B cell (primary cell): ENCODE measurements at regions not wholly inside any gene's neighbourhood (a gene's known extent, or its start where the extent isn't known, plus 50 kb on each side); places are given as distances from the start of the nearest gene placed in this dataset.

Experiments
- ATAC-seq: fragments of 200-7000 bp; cut with Tn5 transposase; one replicate; pipeline ENCODE4 v1.10.0; 2021; ENCODE audit warnings: low read depth, mild to moderate bottlenecking, moderate number of reproducible peaks, moderate library complexity
- CTCF ChIA-PET: fragments of 350-600 bp; sonication (Branson Sonifier 250); formaldehyde crosslinking; loops from one replicate; lab custom pipeline; 2021; ENCODE audit warnings: antibody characterized with exemption, inconsistent platforms; lab: Charles Lee
- POLR2A ChIA-PET: fragments of 350-600 bp; sonication (Branson Sonifier 250); formaldehyde crosslinking; loops from one replicate; lab custom pipeline; 2021; ENCODE audit warnings: antibody characterized with exemption; lab: Charles Lee
- DNase-seq: peaks from one replicate; pipeline ENCODE4 v3.0.0; 2013
- H2AFZ ChIP-seq: 2 replicates; pipeline ENCODE4 v1.6.1; 2012; ENCODE audit warnings: mild to moderate bottlenecking, low read depth, low read length; ENCODE audit not compliant: insufficient read depth, poor library complexity, severe bottlenecking
- H3K27ac ChIP-seq, 2 donors: 1 replicate in 1 of 2; 2 replicates in 1 of 2; pipeline ENCODE4 v1.5.1; 2012 to 2013; ENCODE audit warnings: low read length in 2 of 2, mild to moderate bottlenecking in 2 of 2, moderate library complexity in 1 of 2
- H3K27me3 ChIP-seq, 4 experiments: fragments of 200-600 bp in 1 of 4; sonication (generic) in 1 of 4; replicated peaks in 1 of 4; 1 replicate in 2 of 4; 2 replicates in 2 of 4; pipeline versions ENCODE4 v1.6.1 to v1.7.0; 2013 to 2016; ENCODE audit warnings: low read length in 3 of 4, mild to moderate bottlenecking in 2 of 4, mixed read lengths in 1 of 4, moderate library complexity in 1 of 4; ENCODE audit not compliant: insufficient read depth in 4 of 4, control insufficient read depth in 3 of 4; ENCODE audit errors: control extremely low read depth in 1 of 4
- H3K36me3 ChIP-seq, 2 experiments: replicated peaks in 1 of 2; 1 replicate in 1 of 2; 2 replicates in 1 of 2; pipeline versions ENCODE4 v1.6.1 to v1.7.1; 2013; ENCODE audit warnings: low read length in 1 of 2; ENCODE audit not compliant: insufficient read depth in 2 of 2, control insufficient read depth in 1 of 2; ENCODE audit errors: control extremely low read depth in 1 of 2, extremely low read depth in 1 of 2
- H3K4me1 ChIP-seq, 2 donors: fragments of 200-600 bp in 1 of 2; sonication (generic) in 1 of 2; 1 replicate in 1 of 2; 2 replicates in 1 of 2; pipeline versions ENCODE4 v1.5.1 to v1.6.1; 2013 to 2017; ENCODE audit warnings: low read length in 2 of 2; ENCODE audit not compliant: control insufficient read depth in 2 of 2, insufficient read depth in 2 of 2
- H3K4me2 ChIP-seq: replicated peaks from 2 replicates; pipeline ENCODE3; 2012; ENCODE audit warnings: mild to moderate bottlenecking, low read depth, low read length; ENCODE audit not compliant: poor library complexity, severe bottlenecking
- H3K4me3 ChIP-seq, 5 experiments: fragments of 200-600 bp in 1 of 5; sonication (generic) in 1 of 5; 1 replicate in 3 of 5; 2 replicates in 2 of 5; pipeline versions ENCODE4 v1.5.1 to v1.7.0; 2011 to 2016; ENCODE audit warnings: low read length in 4 of 5, mild to moderate bottlenecking in 4 of 5, low read depth in 2 of 5, control low read depth in 1 of 5, moderate library complexity in 1 of 5; ENCODE audit not compliant: insufficient read depth in 1 of 5; ENCODE audit errors: control extremely low read depth in 1 of 5, extremely low read depth in 1 of 5
- H3K79me2 ChIP-seq: fragments of 200-600 bp; sonication (generic); one replicate; pipeline ENCODE4 v1.6.0; 2016; ENCODE audit warnings: low read length; ENCODE audit not compliant: control insufficient read depth, insufficient read depth
- H3K9ac ChIP-seq: fragments of 200-600 bp; sonication (generic); 2 replicates; pipeline ENCODE4 v1.6.1; 2017; ENCODE audit warnings: mild to moderate bottlenecking, low read length, moderate library complexity
- H3K9me3 ChIP-seq, 3 donors: one replicate each; pipeline versions ENCODE4 v1.6.1 to v1.7.1; 2013; ENCODE audit warnings: low read length in 2 of 3; ENCODE audit not compliant: control insufficient read depth in 2 of 3, insufficient read depth in 1 of 3; ENCODE audit errors: control extremely low read depth in 1 of 3
- H4K20me1 ChIP-seq: 2 replicates; pipeline ENCODE4 v1.6.0; 2012; ENCODE audit warnings: mild to moderate bottlenecking, low read length; ENCODE audit not compliant: insufficient read depth, control insufficient read depth, poor library complexity, severe bottlenecking
- H3K27ac Mint-ChIP-seq: one replicate; pipeline ENCODE4 v1.8.0; 2021; ENCODE audit warnings: mixed read lengths
- H3K27me3 Mint-ChIP-seq: one replicate; pipeline ENCODE4 v1.8.0; 2021; ENCODE audit warnings: mixed read lengths
- H3K4me1 Mint-ChIP-seq: one replicate; pipeline ENCODE4 v1.8.0; 2021; ENCODE audit warnings: mixed read lengths
- H3K4me3 Mint-ChIP-seq: one replicate; pipeline ENCODE4 v1.8.0; 2021; ENCODE audit warnings: mixed read lengths
- H3K9me3 Mint-ChIP-seq: one replicate; pipeline ENCODE4 v1.8.0; 2022; ENCODE audit warnings: mixed read lengths; ENCODE audit not compliant: insufficient read depth
- CTCF ChIP-seq: fragments of 200-600 bp; IDR thresholded peaks from one replicate; pipeline ENCODE4 v1.8.0; 2022; ENCODE audit warnings: antibody characterized with exemption, mild to moderate bottlenecking
- EZH2 ChIP-seq: IDR thresholded peaks from 2 replicates; pipeline ENCODE4 v1.6.1; 2012; ENCODE audit warnings: borderline replicate concordance, low read depth, mild to moderate bottlenecking, moderate library complexity, low read length; ENCODE audit not compliant: insufficient read depth, poor library complexity, severe bottlenecking
- WGBS: methylation state at CpG from one replicate; pipeline ENCODE4 v1.1.5; 2013; ENCODE audit warnings: missing lambda C conversion rate; ENCODE audit not compliant: insufficient coverage; 5-methylcytosine and 5-hydroxymethylcytosine counted together
- intact Hi-C: fragments of 100-400 bp; cut with micrococcal nuclease; formaldehyde crosslinking; loops from one replicate; pipeline ENCODE4 v1.10.0; 2022

GRCh38 chr14:56887216-56887615 is 76.9 kb upstream of the OTX2 start:
- ATAC-seq = no peak
- intact Hi-C loops = no loop called here
- peaks cover 29% of the 10 kb centered on the region for H3K27me3 Mint-ChIP-seq
- H3K4me3 Mint-ChIP-seq = no peak overlapping the region
- no peak overlapping the region for H3K27ac Mint-ChIP-seq
- no peak overlapping the region for H3K9ac ChIP-seq
- no peaks in the 10 kb centered on the region for H3K9me3 Mint-ChIP-seq
- no peaks in the 10 kb centered on the region for H3K79me2 ChIP-seq
- DNase-seq = no peak
- H3K4me3 ChIP-seq = no peak overlapping the region
- no peak overlapping the region for H3K4me2 ChIP-seq
- H3K4me1 ChIP-seq = no peaks in the 10 kb centered on the region
- no peaks in the 10 kb centered on the region for H3K27me3 ChIP-seq
- WGBS = no CpG with 5 or more reads among the region's 2 CpGs
- no peaks in the 10 kb centered on the region for H3K36me3 ChIP-seq
- POLR2A ChIA-PET = no interaction called here
- CTCF ChIA-PET = no interaction called here
- H3K4me1 Mint-ChIP-seq = no peaks in the 10 kb centered on the region
- TF ChIP-seq CTCF = no peak
- TF ChIP-seq EZH2 = no peak
- no peak overlapping the region for H3K27ac ChIP-seq
- H2AFZ ChIP-seq = no peak overlapping the region
- H4K20me1 ChIP-seq = no peaks in the 10 kb centered on the region
- H3K9me3 ChIP-seq = no peaks in the 10 kb centered on the region

GRCh38 chr14:56886471-56887062 is 76.3 kb upstream of the OTX2 start:
- H3K9me3 ChIP-seq = no peaks in the 10 kb centered on the region
- ChIA-PET POLR2A (no interaction called here), CTCF (no interaction called here)
- ATAC-seq (no peak), DNase-seq (no peak)
- TF ChIP-seq CTCF (no peak), EZH2 (no peak)
- H3K9ac ChIP-seq = no peak overlapping the region
- no peaks in the 10 kb centered on the region for H3K36me3 ChIP-seq
- Mint-ChIP-seq H3K9me3 (no peaks in the 10 kb centered on the region), H3K4me1 (no peaks in the 10 kb centered on the region), H3K27ac (no peak overlapping the region), H3K4me3 (no peak overlapping the region), H3K27me3 (peaks cover 27% of the 10 kb centered on the region)
- no peak overlapping the region for H2AFZ ChIP-seq
- intact Hi-C loops = no loop called here
- H3K79me2 ChIP-seq = no peaks in the 10 kb centered on the region
- H3K4me2 ChIP-seq = no peak overlapping the region
- WGBS = 73% methylated on average over 2 of the region's 6 CpGs
- no peak overlapping the region for H3K4me3 ChIP-seq
- no peak overlapping the region for H3K27ac ChIP-seq
- no peaks in the 10 kb centered on the region for H4K20me1 ChIP-seq
- no peaks in the 10 kb centered on the region for H3K4me1 ChIP-seq
- H3K27me3 ChIP-seq = no peaks in the 10 kb centered on the region
